ENCODE measurements at regions not wholly inside any gene's neighbourhood (a gene's known extent, or its start where the extent isn't known, plus 50 kb on each side); places are given as distances from the start of the nearest gene placed in this dataset.

DNA sequence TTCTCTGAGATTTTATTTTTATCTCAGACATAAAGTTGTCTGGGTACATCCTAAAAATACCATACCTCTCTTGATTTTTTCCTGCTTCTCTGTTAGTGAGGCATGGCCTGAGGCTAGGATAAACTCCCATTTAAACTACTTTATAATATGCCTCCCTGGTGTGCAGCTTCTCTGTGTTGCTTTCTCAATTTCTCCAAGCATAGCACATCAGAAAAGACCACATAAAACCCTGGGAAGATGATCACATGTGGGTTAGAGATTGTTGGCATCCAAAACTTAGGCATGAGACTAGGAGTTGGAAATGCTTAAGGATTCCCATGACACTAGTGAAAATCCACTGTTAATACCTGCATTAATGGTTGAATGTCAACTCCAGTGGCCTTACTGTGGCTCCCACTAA lies 254.6 kb downstream of the RND3 start:
- no peak overlapping the region for H3K4me3 Mint-ChIP-seq
- no peaks in the 10 kb centered on the region for H3K9me3 Mint-ChIP-seq
- H3K27ac Mint-ChIP-seq, result no peak overlapping the region
- H3K36me3 Mint-ChIP-seq, result no peaks in the 10 kb centered on the region
- DNase-seq, result no peak
- no peaks in the 10 kb centered on the region for H3K4me1 Mint-ChIP-seq
- H3K27me3 Mint-ChIP-seq, result no peaks in the 10 kb centered on the region

DNA sequence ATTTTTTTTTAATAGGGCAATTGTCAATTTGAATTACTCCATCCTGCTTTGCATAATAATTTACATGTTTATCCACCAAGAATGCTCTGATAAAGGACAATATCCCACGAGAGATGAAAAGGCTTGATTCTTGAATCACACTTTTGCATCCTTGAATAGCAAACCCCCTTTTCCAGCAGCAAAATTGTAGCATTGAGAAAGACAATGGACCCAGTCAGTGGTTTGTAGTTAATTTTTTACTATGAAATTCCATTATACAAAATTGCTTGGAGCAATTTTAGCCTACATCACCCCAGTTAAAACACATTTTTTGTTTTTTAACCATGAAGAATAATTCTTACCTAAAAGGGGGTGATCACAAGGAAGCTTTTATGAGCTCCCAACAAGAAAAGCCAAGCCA lies 255.1 kb downstream of the RND3 start:
- no peaks in the 10 kb centered on the region for H3K27me3 Mint-ChIP-seq
- H3K4me1 Mint-ChIP-seq, result no peaks in the 10 kb centered on the region
- H3K27ac Mint-ChIP-seq, result no peak overlapping the region
- H3K4me3 Mint-ChIP-seq, result no peak overlapping the region
- DNase-seq, result no peak
- H3K36me3 Mint-ChIP-seq, result no peaks in the 10 kb centered on the region
- H3K9me3 Mint-ChIP-seq, result no peaks in the 10 kb centered on the region

GRCh38 chr2:150230616-150231015 lies 256.9 kb downstream of the RND3 start:
- no peaks in the 10 kb centered on the region for H3K36me3 Mint-ChIP-seq
- DNase-seq, result no peak
- H3K9me3 Mint-ChIP-seq, result no peaks in the 10 kb centered on the region
- H3K4me1 Mint-ChIP-seq, result no peaks in the 10 kb centered on the region
- H3K27me3 Mint-ChIP-seq, result no peaks in the 10 kb centered on the region
- no peak overlapping the region for H3K27ac Mint-ChIP-seq
- no peak overlapping the region for H3K4me3 Mint-ChIP-seq

GRCh38 chr2:150230004-150230403 lies 257.5 kb downstream of the RND3 start:
- H3K36me3 Mint-ChIP-seq, result no peaks in the 10 kb centered on the region
- no peaks in the 10 kb centered on the region for H3K27me3 Mint-ChIP-seq
- no peak for DNase-seq
- peaks cover 2% of the 10 kb centered on the region for H3K9me3 Mint-ChIP-seq
- H3K27ac Mint-ChIP-seq, result no peak overlapping the region
- H3K4me1 Mint-ChIP-seq, result no peaks in the 10 kb centered on the region
- H3K4me3 Mint-ChIP-seq, result no peak overlapping the region

GRCh38 chr2:150228936-150229335 lies 258.5 kb downstream of the RND3 start:
- H3K9me3 Mint-ChIP-seq, result peaks cover 2% of the 10 kb centered on the region
- H3K4me1 Mint-ChIP-seq, result no peaks in the 10 kb centered on the region
- H3K36me3 Mint-ChIP-seq, result no peaks in the 10 kb centered on the region
- H3K27ac Mint-ChIP-seq, result no peak overlapping the region
- no peak for DNase-seq
- H3K27me3 Mint-ChIP-seq, result no peaks in the 10 kb centered on the region
- H3K4me3 Mint-ChIP-seq, result no peak overlapping the region

- Mint-ChIP-seq H3K9me3 (peaks cover 2% of the 10 kb centered on the region), H3K4me1 (no peaks in the 10 kb centered on the region), H3K27ac (no peak overlapping the region), H3K36me3 (no peaks in the 10 kb centered on the region), H3K4me3 (no peak overlapping the region), H3K27me3 (no peaks in the 10 kb centered on the region)
- no peak for DNase-seq
Observed at GRCh38 chr2:150225030-150225429, 262.4 kb downstream of the RND3 start.

DNA sequence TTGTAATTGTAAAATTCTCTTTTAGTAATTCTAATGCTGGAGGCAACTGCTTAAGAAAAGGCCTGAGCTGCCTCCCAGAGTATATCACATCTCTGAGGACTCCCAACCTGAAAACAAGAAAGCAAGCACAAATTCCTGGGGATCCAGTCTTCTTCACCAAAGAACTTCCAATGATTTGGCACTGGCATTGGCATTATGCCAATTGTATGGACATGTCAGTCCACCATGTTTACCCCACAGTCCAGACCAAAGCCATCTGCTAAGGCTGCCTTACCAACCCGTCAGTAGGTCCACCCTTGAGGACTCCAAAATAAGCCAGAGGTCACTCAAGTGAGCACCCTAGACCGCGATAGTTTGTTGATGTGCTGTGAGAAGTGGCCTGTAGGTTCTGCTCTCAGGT lies 263.1 kb downstream of the RND3 start:
- Mint-ChIP-seq H3K4me1 (no peaks in the 10 kb centered on the region), H3K27me3 (no peaks in the 10 kb centered on the region), H3K27ac (no peak overlapping the region), H3K4me3 (no peak overlapping the region), H3K36me3 (no peaks in the 10 kb centered on the region), H3K9me3 (peaks cover 2% of the 10 kb centered on the region)
- no peak for DNase-seq

DNA sequence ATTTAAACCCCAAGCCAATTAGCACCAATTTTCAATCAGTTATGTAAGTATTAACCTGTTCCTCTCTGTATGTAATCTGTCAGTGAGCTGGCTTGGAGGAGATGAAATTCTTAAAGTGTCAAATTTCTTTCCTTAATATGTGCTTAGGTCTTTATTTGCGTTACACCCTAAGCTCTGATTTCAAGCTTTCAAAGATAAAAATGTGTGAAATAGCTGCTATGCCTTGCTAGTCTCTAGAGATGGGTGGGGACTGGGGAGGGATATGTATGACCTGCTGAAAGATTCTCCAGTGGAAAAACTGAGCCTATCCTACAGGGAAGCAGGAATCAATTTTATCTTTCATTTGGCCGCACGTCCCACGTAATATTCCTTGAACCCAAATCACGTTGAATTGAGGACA lies 264.5 kb downstream of the RND3 start:
- no peaks in the 10 kb centered on the region for H3K4me1 Mint-ChIP-seq
- peaks cover 2% of the 10 kb centered on the region for H3K9me3 Mint-ChIP-seq
- H3K4me3 Mint-ChIP-seq, result no peak overlapping the region

DNA sequence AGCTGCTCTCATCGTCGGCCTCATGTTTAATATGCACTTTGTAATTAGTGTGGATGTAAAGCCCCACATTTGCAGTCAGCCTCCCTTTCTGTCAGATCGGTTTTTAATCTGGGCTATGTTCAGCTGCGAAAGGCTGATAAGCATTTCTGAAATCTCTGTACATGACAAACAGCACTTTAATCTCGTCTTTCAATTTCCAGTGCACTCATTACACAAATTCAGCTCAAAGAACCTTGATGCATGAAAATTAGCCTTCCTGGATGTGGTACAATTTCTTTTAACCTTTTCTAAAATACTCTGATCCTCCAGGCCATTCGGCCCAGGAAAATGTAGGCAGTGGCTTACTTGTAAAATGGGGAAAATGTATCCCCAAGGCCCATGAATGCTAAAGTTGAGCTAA lies 265.1 kb downstream of the RND3 start:
- Mint-ChIP-seq H3K4me1 (no peaks in the 10 kb centered on the region), H3K36me3 (no peaks in the 10 kb centered on the region), H3K27me3 (no peaks in the 10 kb centered on the region), H3K4me3 (no peak overlapping the region), H3K9me3 (peaks cover 2% of the 10 kb centered on the region), H3K27ac (no peak overlapping the region)
- no peak for DNase-seq

More for the DNA sequence above, 264.5 kb downstream of the RND3 start:
- H3K27ac Mint-ChIP-seq, result no peak overlapping the region
- no peak for DNase-seq
- no peaks in the 10 kb centered on the region for H3K36me3 Mint-ChIP-seq
- no peaks in the 10 kb centered on the region for H3K27me3 Mint-ChIP-seq

DNA sequence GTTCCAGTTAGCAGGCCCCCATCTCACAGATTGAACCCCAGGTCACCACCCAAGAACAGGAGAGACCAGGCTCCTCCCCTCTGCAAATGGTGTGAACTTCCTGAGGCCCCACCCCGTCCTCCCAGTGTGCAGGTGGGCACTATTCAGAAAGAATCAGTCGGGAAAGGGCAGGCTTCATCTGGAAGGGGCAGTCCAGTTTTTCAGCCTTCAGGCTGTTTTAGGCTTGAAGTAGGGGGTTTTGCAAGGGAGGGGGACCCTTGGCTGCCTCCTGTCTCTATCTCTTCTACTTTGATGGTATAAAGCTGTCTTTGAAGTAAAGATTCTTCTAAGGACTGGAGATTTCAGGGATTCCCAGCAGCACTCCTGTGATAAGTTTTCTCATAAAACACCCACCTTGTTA lies 267.6 kb downstream of the RND3 start:
- H3K27me3 Mint-ChIP-seq, result no peaks in the 10 kb centered on the region
- no peaks in the 10 kb centered on the region for H3K4me1 Mint-ChIP-seq
- H3K36me3 Mint-ChIP-seq, result no peaks in the 10 kb centered on the region
- H3K27ac Mint-ChIP-seq, result no peak overlapping the region
- no peak for DNase-seq
- H3K4me3 Mint-ChIP-seq, result no peak overlapping the region
- no peaks in the 10 kb centered on the region for H3K9me3 Mint-ChIP-seq

DNA sequence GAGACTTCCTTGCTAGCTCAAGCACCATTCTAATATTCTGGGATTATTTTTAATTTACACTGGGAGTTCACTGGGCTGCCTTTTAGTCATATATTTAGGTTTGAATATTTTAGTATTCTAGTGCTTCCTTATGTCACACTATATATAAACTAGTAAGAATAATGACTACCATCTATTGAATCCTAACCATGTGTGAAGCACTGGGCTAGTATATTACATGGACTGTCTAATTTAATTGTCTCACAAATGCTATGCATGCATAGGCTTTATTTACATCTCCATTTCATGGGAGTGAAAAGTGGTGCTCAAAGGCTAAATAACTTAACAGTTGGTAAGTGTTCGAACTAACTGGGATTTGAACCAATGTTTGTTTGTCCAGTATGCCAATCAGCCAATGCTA lies 272.4 kb downstream of the RND3 start:
- Mint-ChIP-seq H3K4me3 (no peak overlapping the region), H3K4me1 (no peaks in the 10 kb centered on the region), H3K9me3 (no peaks in the 10 kb centered on the region), H3K36me3 (no peaks in the 10 kb centered on the region), H3K27me3 (no peaks in the 10 kb centered on the region), H3K27ac (no peak overlapping the region)
- no peak for DNase-seq

- Mint-ChIP-seq H3K4me1 (no peaks in the 10 kb centered on the region), H3K9me3 (no peaks in the 10 kb centered on the region), H3K4me3 (no peak overlapping the region), H3K36me3 (no peaks in the 10 kb centered on the region), H3K27ac (no peak overlapping the region), H3K27me3 (no peaks in the 10 kb centered on the region)
- no peak for DNase-seq
Observed at GRCh38 chr2:150214626-150215025, 272.8 kb downstream of the RND3 start.

- DNase-seq, result no peak
- H3K27ac Mint-ChIP-seq, result no peak overlapping the region
- H3K27me3 Mint-ChIP-seq, result no peaks in the 10 kb centered on the region
Observed at GRCh38 chr2:150212722-150213171, 274.7 kb downstream of the RND3 start.

DNA sequence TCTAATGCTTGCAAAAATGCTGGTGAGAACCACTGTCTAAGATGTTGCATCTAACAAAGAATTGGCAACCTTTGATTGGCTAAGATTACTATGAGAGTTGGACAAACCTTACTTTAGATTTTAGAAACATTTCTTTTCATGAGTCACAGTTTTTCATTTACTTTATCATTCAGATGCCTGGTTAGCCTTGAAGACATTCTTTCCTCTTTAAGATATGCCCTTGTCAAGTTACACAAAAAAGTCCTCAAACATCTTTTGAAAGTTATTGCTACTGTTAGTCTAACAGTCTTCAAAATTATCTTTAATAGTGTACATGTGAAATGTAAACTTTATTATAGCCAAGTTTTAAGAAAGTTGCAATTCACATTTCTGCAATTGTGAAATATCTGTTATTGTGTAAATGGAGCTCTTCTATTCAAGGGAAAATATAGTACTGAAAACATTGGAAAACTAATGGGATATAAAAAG lies 276.3 kb downstream of the RND3 start:
- Mint-ChIP-seq H3K9me3 (no peaks in the 10 kb centered on the region), H3K27ac (no peak overlapping the region), H3K36me3 (no peaks in the 10 kb centered on the region), H3K4me3 (no peak overlapping the region), H3K4me1 (no peaks in the 10 kb centered on the region), H3K27me3 (no peaks in the 10 kb centered on the region)
- DNase-seq, result no peak

More at GRCh38 chr2:150212722-150213171, 274.7 kb downstream of the RND3 start:
- no peak overlapping the region for H3K4me3 Mint-ChIP-seq
- no peaks in the 10 kb centered on the region for H3K36me3 Mint-ChIP-seq
- no peaks in the 10 kb centered on the region for H3K9me3 Mint-ChIP-seq
- no peaks in the 10 kb centered on the region for H3K4me1 Mint-ChIP-seq

DNA sequence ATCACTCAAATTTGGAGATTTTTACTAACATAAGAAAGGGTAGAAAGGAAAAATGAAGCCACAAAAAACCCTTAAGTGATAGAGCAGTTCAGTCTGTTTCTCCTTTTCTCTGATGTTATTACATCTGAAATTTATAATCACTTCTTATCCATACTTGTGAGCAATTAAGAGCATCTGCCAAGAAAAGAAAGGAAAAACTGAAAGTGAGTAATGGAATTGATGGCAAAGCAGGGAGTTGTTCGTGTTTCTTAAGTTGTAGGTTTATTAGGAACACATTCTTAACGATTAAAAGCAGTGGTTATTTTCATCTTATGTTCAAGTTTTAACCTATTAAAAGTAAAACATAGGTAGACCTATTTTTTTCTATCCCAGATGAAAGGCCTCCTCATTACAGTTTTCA lies 277.7 kb downstream of the RND3 start:
- Mint-ChIP-seq H3K4me1 (no peaks in the 10 kb centered on the region), H3K36me3 (no peaks in the 10 kb centered on the region), H3K4me3 (no peak overlapping the region), H3K27ac (no peak overlapping the region), H3K9me3 (no peaks in the 10 kb centered on the region), H3K27me3 (no peaks in the 10 kb centered on the region)
- DNase-seq, result no peak

DNA sequence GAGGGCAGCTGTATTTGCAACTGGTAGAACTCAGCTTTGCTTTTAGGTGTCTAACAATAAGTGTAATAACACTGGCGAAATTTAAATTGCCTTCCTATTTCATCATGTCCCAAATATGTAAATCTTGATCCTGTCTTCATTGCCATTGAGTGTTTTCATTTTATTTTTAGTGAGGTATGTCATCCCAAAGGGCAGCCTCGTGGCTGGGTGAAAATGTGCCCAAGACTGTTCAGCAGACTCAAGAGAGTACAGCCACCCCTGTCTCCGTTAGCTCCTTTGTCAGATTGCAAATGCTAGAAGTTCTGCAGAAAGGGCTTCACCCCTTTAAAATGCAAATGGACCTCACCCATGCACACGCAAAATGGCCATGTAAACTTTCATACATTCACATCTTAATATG lies 278.8 kb downstream of the RND3 start:
- no peak overlapping the region for H3K27ac Mint-ChIP-seq
- DNase-seq, result no peak
- no peaks in the 10 kb centered on the region for H3K4me1 Mint-ChIP-seq
- H3K9me3 Mint-ChIP-seq, result no peaks in the 10 kb centered on the region
- H3K27me3 Mint-ChIP-seq, result no peaks in the 10 kb centered on the region
- no peak overlapping the region for H3K4me3 Mint-ChIP-seq
- no peaks in the 10 kb centered on the region for H3K36me3 Mint-ChIP-seq

DNA sequence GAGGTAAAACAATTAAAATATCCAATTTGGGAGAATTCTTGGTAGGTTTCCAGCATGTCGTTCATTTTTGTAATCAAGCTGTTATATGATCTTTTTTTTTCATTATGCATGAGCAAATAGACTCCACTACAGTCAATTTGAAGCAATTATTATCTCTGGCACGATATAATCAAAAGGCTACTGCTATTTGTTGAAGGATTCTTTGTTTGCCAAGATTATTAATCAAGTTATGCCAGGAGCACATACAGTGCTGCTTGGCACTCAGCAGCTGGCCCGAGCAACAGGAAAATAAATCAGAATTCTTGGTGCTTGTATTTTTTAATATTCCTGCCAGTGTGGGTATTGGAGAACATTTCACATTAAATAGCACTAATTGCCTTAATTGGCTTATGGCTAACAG lies 279.5 kb downstream of the RND3 start:
- H3K27ac Mint-ChIP-seq, result no peak overlapping the region
- no peaks in the 10 kb centered on the region for H3K27me3 Mint-ChIP-seq
- DNase-seq, result no peak
- H3K36me3 Mint-ChIP-seq, result no peaks in the 10 kb centered on the region
- H3K4me3 Mint-ChIP-seq, result no peak overlapping the region
- H3K4me1 Mint-ChIP-seq, result no peaks in the 10 kb centered on the region
- H3K9me3 Mint-ChIP-seq, result no peaks in the 10 kb centered on the region
